ENCODE measurements at regions not wholly inside any gene's neighbourhood (a gene's known extent, or its start where the extent isn't known, plus 50 kb on each side); places are given as distances from the start of the nearest gene placed in this dataset.
A peak's percentile ranks its signal among the peaks of the same experiment; 100 is the strongest.
"Not testable (repeated sequence)": the region's sequence is repeated elsewhere in the genome, so short reads cannot be mapped to it uniquely, and the experiment has no call there.

GRCh38 chr9:40097992-40098391 is 742.5 kb downstream of the SPATA31A1 start:
- H3K27ac ChIP-seq (ENCODE audit: low read depth, low read length); H3K36me3 ChIP-seq (ENCODE audit: control insufficient read depth, insufficient read depth, low read length); H3K27me3 ChIP-seq (ENCODE audit: control insufficient read depth, insufficient read depth, low read length); H3K4me3 ChIP-seq (ENCODE audit: low read depth, low read length); H3K9me3 ChIP-seq (ENCODE audit: control insufficient read depth, insufficient read depth, low read length); H3K4me1 ChIP-seq (ENCODE audit: control insufficient read depth, insufficient read depth, low read length); DNase-seq (ENCODE audit: low read depth in 4 of 6, low spot score in 6 of 6): not testable (repeated sequence)
- no CpG with 5 or more reads among the region's 2 CpGs for WGBS (ENCODE audit: insufficient coverage)

- Histone ChIP-seq H3K4me3 (ENCODE audit: low read depth, low read length) (peak overlapping the region; percentile 66), H3K27ac (ENCODE audit: low read depth, low read length) (peak overlapping the region; percentile 84)
- not testable (repeated sequence) for H3K4me1 ChIP-seq (ENCODE audit: control insufficient read depth, insufficient read depth, low read length); H3K9me3 ChIP-seq (ENCODE audit: control insufficient read depth, insufficient read depth, low read length); H3K36me3 ChIP-seq (ENCODE audit: control insufficient read depth, insufficient read depth, low read length); H3K27me3 ChIP-seq (ENCODE audit: control insufficient read depth, insufficient read depth, low read length)
- under 1% methylated on average over 19 of the region's 71 CpGs for WGBS (ENCODE audit: insufficient coverage)
- peak in 2 of 6 donors; percentile 32 to 43 for DNase-seq (ENCODE audit: low read depth in 4 of 6, low spot score in 6 of 6)
Measured at GRCh38 chr9:40106003-40106782, 750.7 kb downstream of the SPATA31A1 start.

- H3K9me3 ChIP-seq (ENCODE audit: control insufficient read depth, insufficient read depth, low read length); H3K4me1 ChIP-seq (ENCODE audit: control insufficient read depth, insufficient read depth, low read length); H3K27me3 ChIP-seq (ENCODE audit: control insufficient read depth, insufficient read depth, low read length); H3K36me3 ChIP-seq (ENCODE audit: control insufficient read depth, insufficient read depth, low read length); H3K27ac ChIP-seq (ENCODE audit: low read depth, low read length); DNase-seq (ENCODE audit: low read depth in 4 of 6, low spot score in 6 of 6): not testable (repeated sequence)
- no CpG with 5 or more reads among the region's 33 CpGs for WGBS (ENCODE audit: insufficient coverage)
- H3K4me3 ChIP-seq (ENCODE audit: low read depth, low read length), result peak overlapping the region; percentile 37
Measured at GRCh38 chr9:40106783-40107248, 751.3 kb downstream of the SPATA31A1 start.

GRCh38 chr9:40107251-40107650 is 751.8 kb downstream of the SPATA31A1 start:
- not testable (repeated sequence) for H3K4me3 ChIP-seq (ENCODE audit: low read depth, low read length); H3K27ac ChIP-seq (ENCODE audit: low read depth, low read length); H3K36me3 ChIP-seq (ENCODE audit: control insufficient read depth, insufficient read depth, low read length); H3K27me3 ChIP-seq (ENCODE audit: control insufficient read depth, insufficient read depth, low read length); H3K4me1 ChIP-seq (ENCODE audit: control insufficient read depth, insufficient read depth, low read length); DNase-seq (ENCODE audit: low read depth in 4 of 6, low spot score in 6 of 6); H3K9me3 ChIP-seq (ENCODE audit: control insufficient read depth, insufficient read depth, low read length)
- WGBS (ENCODE audit: insufficient coverage), result no CpG with 5 or more reads among the region's 26 CpGs

DNA sequence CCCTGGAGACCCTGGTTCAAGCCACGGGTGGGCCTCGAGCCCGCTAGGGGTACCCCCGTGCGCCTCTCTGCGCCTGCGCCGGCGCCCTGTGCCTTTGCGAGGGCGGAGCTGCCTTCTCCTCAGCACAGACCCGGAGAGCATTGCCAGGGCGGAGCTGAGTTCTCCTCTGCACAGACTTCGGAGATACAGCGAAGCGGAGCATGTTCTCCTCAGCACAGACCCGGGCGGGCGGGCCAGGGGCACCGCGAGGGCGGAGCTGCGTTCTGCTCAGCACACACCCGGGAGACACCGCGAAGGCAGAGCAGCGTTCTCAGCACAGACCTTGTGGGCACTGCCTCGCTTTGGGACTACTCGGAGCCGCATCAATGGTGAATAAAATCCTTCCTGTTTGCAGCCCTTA is 753.0 kb downstream of the SPATA31A1 start:
- not testable (repeated sequence) for H3K9me3 ChIP-seq (ENCODE audit: control insufficient read depth, insufficient read depth, low read length); H3K36me3 ChIP-seq (ENCODE audit: control insufficient read depth, insufficient read depth, low read length); H3K4me1 ChIP-seq (ENCODE audit: control insufficient read depth, insufficient read depth, low read length); H3K4me3 ChIP-seq (ENCODE audit: low read depth, low read length); DNase-seq (ENCODE audit: low read depth in 4 of 6, low spot score in 6 of 6); H3K27ac ChIP-seq (ENCODE audit: low read depth, low read length); H3K27me3 ChIP-seq (ENCODE audit: control insufficient read depth, insufficient read depth, low read length)
- no CpG with 5 or more reads among the region's 30 CpGs for WGBS (ENCODE audit: insufficient coverage)

- H3K4me3 ChIP-seq (ENCODE audit: low read depth, low read length); DNase-seq (ENCODE audit: low read depth in 4 of 6, low spot score in 6 of 6); H3K27me3 ChIP-seq (ENCODE audit: control insufficient read depth, insufficient read depth, low read length); H3K36me3 ChIP-seq (ENCODE audit: control insufficient read depth, insufficient read depth, low read length); H3K9me3 ChIP-seq (ENCODE audit: control insufficient read depth, insufficient read depth, low read length); H3K4me1 ChIP-seq (ENCODE audit: control insufficient read depth, insufficient read depth, low read length); H3K27ac ChIP-seq (ENCODE audit: low read depth, low read length): not testable (repeated sequence)
- WGBS (ENCODE audit: insufficient coverage), result 53% methylated on average over 3 of the region's 18 CpGs
Measured at GRCh38 chr9:40110751-40111150, 755.3 kb downstream of the SPATA31A1 start.

DNA sequence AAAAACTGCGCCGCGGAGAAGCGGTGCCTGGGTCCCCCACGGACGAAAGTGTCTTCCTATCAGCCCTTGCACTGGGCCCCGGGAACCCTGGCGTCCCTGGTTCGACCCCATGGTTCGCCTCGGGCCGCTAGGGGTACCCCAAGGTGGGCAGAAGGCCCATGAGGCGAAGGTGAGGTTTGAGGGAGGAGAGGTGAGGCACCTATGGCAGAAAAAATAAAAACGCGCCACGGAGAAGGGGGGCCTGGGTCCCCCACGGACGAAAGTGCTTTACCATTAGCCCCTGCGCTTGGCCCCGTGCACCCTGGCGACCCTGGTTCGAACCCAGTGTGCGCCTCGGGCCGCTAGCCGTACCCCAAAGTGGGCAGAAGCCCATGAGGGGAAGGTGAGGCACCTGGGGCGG is 756.1 kb downstream of the SPATA31A1 start:
- H3K9me3 ChIP-seq (ENCODE audit: control insufficient read depth, insufficient read depth, low read length); H3K27ac ChIP-seq (ENCODE audit: low read depth, low read length); DNase-seq (ENCODE audit: low read depth in 4 of 6, low spot score in 6 of 6); H3K4me1 ChIP-seq (ENCODE audit: control insufficient read depth, insufficient read depth, low read length); H3K4me3 ChIP-seq (ENCODE audit: low read depth, low read length); H3K27me3 ChIP-seq (ENCODE audit: control insufficient read depth, insufficient read depth, low read length); H3K36me3 ChIP-seq (ENCODE audit: control insufficient read depth, insufficient read depth, low read length): not testable (repeated sequence)
- WGBS (ENCODE audit: insufficient coverage), result no CpG with 5 or more reads among the region's 27 CpGs

DNA sequence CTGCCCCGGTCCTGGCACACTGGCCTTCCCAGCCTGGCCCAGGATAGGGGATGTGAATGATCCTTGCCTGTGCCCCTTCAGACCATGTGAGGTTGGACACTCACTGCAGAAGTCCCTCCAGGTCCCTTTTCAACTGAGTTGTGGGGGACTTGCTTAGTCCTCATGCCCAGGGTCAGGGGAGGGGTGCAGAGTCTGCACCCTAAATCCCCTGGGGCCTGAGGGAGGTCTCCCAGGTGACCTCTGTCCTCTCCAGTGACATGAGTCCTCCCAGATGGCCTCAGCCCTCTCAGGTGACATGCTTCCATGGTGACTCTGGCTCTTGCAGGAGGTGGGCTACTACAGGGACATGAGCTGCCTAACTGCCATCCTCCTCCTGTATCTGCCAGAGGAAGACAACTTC is 775.1 kb downstream of the SPATA31A1 start:
- not testable (repeated sequence) for H3K36me3 ChIP-seq (ENCODE audit: control insufficient read depth, insufficient read depth, low read length); H3K27ac ChIP-seq (ENCODE audit: low read depth, low read length); H3K9me3 ChIP-seq (ENCODE audit: control insufficient read depth, insufficient read depth, low read length); H3K27me3 ChIP-seq (ENCODE audit: control insufficient read depth, insufficient read depth, low read length); H3K4me1 ChIP-seq (ENCODE audit: control insufficient read depth, insufficient read depth, low read length); DNase-seq (ENCODE audit: low read depth in 4 of 6, low spot score in 6 of 6); H3K4me3 ChIP-seq (ENCODE audit: low read depth, low read length)
- WGBS (ENCODE audit: insufficient coverage), result no CpG with 5 or more reads among the region's 1 CpG

DNA sequence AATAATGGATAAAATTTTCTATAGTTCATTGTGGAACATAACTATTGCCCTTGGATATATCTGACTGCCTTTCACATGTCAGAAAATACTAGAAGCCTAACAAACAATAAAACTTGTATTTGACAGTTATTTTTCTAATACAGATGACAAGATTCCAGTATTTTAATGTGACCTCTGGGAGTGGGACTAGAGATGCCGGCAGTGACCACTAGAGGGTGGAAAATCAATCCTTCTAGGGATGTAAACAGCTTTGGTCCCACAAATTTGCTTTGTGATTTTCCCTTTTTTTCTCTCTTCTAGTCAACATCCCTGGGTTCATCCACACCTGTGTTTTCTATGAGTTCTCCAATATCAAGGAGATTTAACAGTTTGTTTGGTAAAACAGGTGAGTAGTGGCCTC is 813.7 kb downstream of the SPATA31A1 start:
- H3K27ac ChIP-seq (ENCODE audit: low read depth, low read length); H3K4me3 ChIP-seq (ENCODE audit: low read depth, low read length): not testable (repeated sequence)
- no CpG with 5 or more reads among the region's 1 CpG for WGBS (ENCODE audit: insufficient coverage)

GRCh38 chr9:40173316-40173715 is 817.8 kb downstream of the SPATA31A1 start:
- no CpG with 5 or more reads among the region's 4 CpGs for WGBS (ENCODE audit: insufficient coverage)
- H3K27ac ChIP-seq (ENCODE audit: low read depth, low read length); H3K4me1 ChIP-seq (ENCODE audit: control insufficient read depth, insufficient read depth, low read length); DNase-seq (ENCODE audit: low read depth in 4 of 6, low spot score in 6 of 6); H3K36me3 ChIP-seq (ENCODE audit: control insufficient read depth, insufficient read depth, low read length); H3K9me3 ChIP-seq (ENCODE audit: control insufficient read depth, insufficient read depth, low read length); H3K4me3 ChIP-seq (ENCODE audit: low read depth, low read length); H3K27me3 ChIP-seq (ENCODE audit: control insufficient read depth, insufficient read depth, low read length): not testable (repeated sequence)

More for the DNA sequence above, 813.7 kb downstream of the SPATA31A1 start:
- not testable (repeated sequence) for H3K4me1 ChIP-seq (ENCODE audit: control insufficient read depth, insufficient read depth, low read length); DNase-seq (ENCODE audit: low read depth in 4 of 6, low spot score in 6 of 6); H3K27me3 ChIP-seq (ENCODE audit: control insufficient read depth, insufficient read depth, low read length); H3K36me3 ChIP-seq (ENCODE audit: control insufficient read depth, insufficient read depth, low read length); H3K9me3 ChIP-seq (ENCODE audit: control insufficient read depth, insufficient read depth, low read length)

Data from spinal cord (tissue), 9 donors.